NCI-H128 (cell line): ENCODE measurements at regions not wholly inside any gene's neighbourhood (a gene's known extent, or its start where the extent isn't known, plus 50 kb on each side); places are given as distances from the start of the nearest gene placed in this dataset.
"Not testable (repeated sequence)": the region's sequence is repeated elsewhere in the genome, so short reads cannot be mapped to it uniquely, and the experiment has no call there.

Experiments used
- DNase-seq: peaks from one replicate; lab custom pipeline; 2025; ENCODE audit not compliant: unreplicated experiment; lab: John Stamatoyannopoulos, UW

DNA sequence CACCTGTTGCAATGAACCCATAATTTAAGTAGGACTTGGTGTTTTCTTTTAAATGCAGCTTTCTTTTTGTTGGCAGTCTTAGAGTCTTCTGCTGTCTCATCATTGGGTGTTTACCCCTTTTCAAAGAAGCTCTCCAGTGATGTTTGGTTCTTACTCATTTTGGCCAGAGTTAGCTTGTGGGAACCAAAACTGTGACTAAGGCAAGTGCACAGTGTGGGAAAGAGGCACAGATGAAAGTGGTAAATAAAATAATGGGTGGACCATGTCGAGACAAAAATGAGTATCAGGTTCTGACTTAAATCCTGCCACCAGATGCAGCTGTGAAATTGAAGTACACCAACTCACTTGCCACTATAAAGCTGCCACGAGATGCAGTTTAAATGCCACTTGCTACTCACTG, 615.4 kb upstream of the MIS18BP1 start:
- no peak for DNase-seq

DNA sequence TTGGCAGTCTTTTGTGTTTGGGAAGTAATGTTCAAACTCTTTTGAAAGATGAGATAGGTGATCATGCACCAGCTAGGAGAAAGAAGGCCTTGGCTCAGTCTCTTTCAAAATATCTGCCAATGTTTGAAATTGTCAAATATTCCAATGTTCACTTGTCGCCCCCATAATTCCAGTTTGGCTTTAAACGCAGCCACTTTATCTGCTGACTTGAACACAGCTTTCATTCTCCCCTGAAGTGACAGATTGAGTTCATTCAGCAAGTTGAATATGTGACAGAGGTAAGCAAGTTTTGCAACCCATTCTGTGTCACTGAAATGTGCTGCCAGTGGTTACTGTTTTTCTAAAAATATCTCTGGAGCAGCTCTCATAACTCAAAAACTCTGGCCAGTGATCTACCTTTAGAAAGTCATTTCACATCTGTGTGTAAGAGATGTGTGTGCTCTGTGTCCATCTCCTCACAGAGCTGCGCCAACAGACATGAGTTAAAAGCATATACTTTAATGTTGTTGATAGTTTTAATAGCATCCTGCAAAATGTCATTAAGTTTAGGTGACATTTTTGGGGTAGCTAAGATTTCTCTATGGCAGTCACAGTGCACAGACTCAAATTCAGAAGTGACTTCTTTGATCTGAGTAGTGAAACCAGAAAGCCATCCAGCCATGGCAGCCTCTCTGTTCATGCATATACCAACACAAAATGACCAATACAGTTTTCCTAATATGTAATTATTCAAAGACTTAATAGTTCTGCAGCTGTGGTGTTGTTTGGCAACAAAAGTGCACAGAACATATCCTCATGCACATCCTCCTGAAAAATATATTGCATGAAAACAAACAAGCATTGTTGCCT, 614.3 kb upstream of the MIS18BP1 start:
- DNase-seq: no peak

GRCh38 chr14:45838597-45838996, 585.6 kb upstream of the MIS18BP1 start:
- no peak for DNase-seq

- no peak for DNase-seq
Measured at GRCh38 chr14:45819107-45819506, 566.1 kb upstream of the MIS18BP1 start.

GRCh38 chr14:45811155-45811554, 558.2 kb upstream of the MIS18BP1 start:
- DNase-seq: no peak

- no peak for DNase-seq
Measured at GRCh38 chr14:45810152-45810872, 557.3 kb upstream of the MIS18BP1 start.

DNA sequence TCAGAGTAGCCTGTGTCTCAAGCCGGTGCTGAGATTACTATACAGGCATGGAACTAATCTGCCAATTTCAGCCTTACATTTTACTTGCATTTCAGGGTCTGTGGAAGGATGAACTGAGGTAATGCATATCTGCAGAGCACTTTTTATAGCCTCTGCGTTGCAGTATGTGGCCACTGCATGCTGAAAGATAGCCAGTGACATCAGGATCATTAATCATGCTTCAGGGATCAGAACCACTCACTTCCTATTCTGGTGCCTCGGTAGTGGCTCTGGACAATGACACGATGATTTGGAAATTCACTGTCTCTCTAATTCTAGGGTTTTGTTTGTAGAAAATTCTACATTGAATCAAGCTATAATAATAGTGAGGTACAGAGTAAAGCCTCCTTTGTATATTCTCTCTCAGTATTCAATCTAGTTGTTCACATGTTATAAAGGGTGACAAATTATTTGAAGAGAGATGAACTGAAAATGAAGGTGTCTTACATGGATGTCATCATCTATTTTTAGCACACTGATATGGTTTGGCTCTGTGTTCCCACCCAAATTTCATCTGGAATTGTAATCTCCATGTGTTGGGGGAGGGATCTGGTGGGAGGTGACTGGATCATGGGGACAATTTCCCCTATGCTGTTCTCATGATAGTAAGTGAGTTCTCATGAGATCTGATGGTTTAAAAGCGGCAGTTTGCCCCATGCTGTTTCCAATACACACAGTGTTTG, 554.3 kb upstream of the MIS18BP1 start:
- DNase-seq: no peak

DNA sequence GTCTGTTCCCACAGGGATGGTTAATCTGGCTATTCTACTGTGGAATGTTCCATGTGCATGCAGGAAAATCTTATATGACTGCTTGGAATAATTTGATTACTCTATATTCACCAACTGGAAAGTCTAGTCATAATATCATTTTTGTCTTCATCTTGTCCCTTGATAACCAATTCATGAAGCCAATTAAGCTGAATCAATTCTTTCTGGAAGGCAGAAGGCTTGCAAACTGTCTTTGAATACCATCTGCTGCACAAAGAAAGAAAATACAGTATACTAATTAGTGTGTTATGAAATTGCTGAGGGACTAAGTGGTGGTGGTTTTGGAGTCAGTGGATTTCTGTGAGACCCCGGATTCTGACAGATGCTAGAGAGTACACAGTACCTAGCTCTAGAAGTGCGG, 546.5 kb upstream of the MIS18BP1 start:
- DNase-seq: no peak

- no peak for DNase-seq
Measured at GRCh38 chr14:45798659-45799058, 545.7 kb upstream of the MIS18BP1 start.

DNA sequence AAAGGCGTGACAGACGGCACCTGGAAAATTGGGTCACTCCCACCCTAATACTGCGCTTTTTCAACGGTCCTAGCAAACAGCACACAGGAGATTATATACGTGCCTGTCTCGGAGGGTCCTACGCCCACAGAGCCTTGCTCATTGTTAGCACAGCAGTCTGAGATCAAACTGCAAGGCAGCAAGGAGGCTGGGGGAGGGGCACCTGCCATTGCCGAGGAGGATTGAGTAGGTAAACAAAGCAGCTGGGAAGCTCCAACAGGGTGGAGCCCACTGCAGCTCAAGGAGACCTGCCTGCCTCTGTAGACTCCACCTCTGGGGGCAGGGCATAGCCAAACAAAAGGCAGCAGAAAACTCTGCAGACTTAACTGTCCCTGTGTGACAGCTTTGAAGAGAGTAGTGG, 543.0 kb upstream of the MIS18BP1 start:
- not testable (repeated sequence) for DNase-seq

GRCh38 chr14:45793081-45793480, 540.1 kb upstream of the MIS18BP1 start:
- DNase-seq: no peak

- DNase-seq: no peak
Measured at GRCh38 chr14:45790293-45790692, 537.3 kb upstream of the MIS18BP1 start.

- no peak for DNase-seq
Measured at GRCh38 chr14:45787167-45787566, 534.2 kb upstream of the MIS18BP1 start.

- no peak for DNase-seq
Measured at GRCh38 chr14:45786266-45786665, 533.3 kb upstream of the MIS18BP1 start.

- DNase-seq: no peak
Measured at GRCh38 chr14:45785240-45785639, 532.2 kb upstream of the MIS18BP1 start.

DNA sequence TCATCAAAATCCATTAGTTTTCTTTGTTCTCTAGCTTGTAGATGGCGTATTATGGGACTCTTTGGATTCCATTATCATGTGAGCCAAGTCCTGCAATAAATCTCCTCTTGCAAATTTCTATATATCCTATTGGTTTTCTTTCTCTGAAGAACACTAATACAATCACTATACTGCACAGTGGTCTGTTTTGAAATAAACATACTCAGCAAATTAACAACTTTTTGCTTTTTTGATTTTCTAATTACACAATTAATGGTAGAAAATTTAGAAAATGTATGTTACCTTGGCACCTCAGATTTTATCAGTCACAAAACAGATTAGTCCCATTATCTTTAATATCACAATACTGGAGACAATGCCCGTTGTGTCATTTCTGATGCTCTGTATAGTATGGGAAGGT, 513.2 kb upstream of the MIS18BP1 start:
- no peak for DNase-seq

DNA sequence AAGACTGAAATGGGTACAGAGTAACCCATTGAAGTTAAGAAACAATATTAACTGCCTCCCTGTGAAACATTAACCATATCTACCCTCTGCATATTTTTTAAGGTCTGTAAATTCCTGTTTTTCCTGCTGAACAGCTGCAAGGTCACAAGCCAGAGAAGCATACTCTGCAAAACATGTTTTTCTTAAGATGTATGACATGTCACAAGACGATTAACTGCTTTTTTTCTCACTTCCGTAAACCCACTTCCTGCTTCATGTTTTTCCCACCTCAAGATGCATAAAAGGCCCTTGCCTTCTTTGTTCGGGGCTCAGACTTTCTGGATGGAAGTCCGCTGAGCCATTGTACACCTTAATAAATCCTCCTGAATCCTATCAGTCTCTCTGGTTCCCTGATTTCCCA, 504.7 kb upstream of the MIS18BP1 start:
- no peak for DNase-seq

DNA sequence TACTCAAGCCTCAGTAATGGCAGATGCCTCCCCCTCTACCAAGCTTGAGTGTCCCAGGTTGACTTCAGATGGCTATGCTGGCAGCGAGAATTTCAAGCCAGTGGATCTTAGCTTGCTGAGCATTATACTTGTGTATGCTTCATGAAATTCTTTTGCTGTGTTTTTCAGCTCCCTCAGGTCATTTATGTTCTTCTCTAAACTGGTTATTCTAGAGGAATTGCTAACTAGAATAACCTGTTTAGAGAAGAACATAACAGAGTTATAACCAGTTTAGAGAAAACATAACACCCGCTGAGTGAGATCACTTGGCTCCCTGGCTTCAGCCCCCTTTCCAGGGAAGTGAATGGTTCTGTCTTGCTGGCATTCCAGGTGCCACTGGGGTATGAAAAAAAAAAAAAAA, 503.4 kb upstream of the MIS18BP1 start:
- DNase-seq: not testable (repeated sequence)

DNA sequence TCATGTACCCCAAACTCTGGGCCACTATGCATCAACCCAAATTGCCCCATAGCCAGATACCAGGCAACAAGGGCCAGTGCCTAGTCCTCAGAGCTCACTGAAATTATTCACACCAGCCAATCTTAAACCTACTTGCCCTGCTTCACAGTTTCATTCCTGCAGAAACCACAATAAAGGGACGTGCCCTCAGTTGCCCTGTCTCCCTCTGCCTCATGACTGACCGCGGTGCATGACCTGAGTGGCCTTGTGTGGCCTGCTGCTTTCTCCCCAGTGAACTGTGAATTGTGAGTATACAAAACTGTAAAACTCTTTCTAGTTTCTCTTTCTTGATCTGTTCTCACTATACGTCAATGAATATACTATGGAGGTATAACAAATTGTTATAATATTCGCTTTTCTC, 490.9 kb upstream of the MIS18BP1 start:
- DNase-seq: no peak

- no peak for DNase-seq
Measured at GRCh38 chr14:45742187-45742586, 489.2 kb upstream of the MIS18BP1 start.

DNA sequence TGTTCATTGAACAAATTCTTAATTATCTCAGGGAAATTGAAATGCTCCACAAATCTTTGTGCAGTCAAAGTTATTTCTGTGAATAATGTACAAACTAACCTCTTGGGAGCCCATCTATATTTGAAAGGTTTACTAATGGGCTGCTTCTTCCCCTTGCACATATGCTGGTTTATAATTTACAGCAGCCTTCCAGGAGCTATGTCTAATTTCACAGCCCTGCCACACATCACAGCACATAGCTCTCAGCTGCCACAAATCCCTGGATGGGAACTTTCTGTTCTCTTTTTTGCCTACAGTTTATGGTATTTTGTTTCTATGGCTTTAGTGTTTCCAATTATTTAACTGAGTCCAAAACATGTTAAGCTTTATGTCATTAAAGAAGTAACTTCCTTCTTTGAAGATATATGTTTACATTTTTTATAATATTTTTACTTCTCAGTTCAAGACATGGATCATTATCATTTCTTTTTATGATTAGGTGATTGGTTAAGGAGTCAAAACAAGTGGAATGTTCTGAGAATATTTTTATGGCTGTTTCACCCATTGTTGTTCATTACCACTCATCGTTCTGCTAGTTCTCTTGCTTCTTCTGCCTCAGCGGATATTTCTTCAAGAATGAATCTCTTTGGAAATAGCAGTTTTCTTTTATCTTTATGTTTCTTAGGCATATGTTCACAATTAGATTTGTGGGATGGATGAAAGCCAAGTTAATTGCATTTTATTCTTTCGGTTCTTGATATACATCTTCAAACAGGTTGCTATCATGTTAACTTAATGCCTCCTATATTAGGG, 475.6 kb upstream of the MIS18BP1 start:
- no peak for DNase-seq
